HG02870 (cell line): ENCODE measurements at regions not wholly inside any gene's neighbourhood (a gene's known extent, or its start where the extent isn't known, plus 50 kb on each side); places are given as distances from the start of the nearest gene placed in this dataset.
A peak's percentile ranks its signal among the peaks of the same experiment; 100 is the strongest.

Source experiments
- ATAC-seq: cut with Tn5 transposase; IDR thresholded peaks from one replicate; pipeline ENCODE4 v1.9.1; 2021; ENCODE audit warnings: mild to moderate bottlenecking, moderate library complexity; ENCODE audit not compliant: unreplicated experiment

DNA sequence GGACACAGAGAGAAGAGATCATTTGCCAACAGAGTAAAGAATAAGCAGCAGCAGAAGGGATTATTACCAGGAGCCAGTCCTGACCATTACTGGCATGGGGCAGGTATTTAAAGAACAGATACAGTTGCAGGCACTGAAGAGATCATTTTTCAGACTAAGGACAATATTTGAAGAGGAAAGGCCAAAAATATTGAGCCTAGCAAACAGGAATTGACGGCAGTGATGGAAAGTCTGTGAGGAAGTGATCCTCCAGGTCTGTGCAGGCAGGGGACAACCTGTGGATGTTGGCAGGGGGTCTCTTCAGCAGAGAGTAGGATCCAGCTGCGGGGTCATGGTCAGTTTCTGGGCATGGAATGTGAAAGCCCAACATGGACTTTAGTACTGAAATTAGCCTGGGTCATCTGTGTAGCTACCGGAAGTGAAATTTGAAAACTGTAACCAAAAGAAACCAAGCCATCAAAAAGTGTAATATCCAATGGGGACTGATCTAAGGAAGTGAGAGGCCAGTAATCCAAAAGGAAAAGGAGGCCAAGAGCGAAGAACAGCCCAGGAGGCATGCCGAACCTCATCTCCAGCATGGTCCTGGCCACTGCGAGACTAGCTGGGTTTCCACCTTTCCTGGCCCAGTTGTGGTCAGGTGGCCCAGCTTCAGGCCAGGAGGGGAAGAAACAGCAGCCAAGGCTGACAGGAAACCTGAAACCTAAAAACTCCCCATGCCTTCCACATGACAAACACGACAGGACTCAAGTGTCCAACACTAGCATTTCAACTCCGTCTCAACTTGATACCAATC lies 115.1 kb upstream of the TNFAIP3 start:
- ATAC-seq, result no peak

- ATAC-seq, result peak; percentile 56
Observed at GRCh38 chr6:137754366-137754765, 112.7 kb upstream of the TNFAIP3 start.

DNA sequence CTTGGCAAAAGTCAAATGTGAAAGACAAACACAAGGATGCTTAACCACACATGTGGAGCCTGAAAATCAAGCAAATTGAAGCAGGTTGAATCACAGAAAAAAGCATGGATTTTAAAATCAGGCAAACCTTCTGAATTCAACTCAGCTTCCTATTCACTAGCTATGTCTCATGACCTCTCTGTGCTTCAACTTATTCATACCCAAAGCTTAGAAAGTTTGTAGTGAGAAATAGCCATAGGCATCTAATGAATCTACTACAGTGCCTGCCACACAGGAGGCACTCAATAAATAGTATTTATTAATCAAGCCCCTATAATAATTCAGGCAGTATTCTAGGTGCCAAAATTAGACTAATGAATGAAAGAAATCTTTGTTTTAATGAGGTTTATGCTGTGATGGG lies 112.2 kb upstream of the TNFAIP3 start:
- peak; percentile 18 for ATAC-seq

DNA sequence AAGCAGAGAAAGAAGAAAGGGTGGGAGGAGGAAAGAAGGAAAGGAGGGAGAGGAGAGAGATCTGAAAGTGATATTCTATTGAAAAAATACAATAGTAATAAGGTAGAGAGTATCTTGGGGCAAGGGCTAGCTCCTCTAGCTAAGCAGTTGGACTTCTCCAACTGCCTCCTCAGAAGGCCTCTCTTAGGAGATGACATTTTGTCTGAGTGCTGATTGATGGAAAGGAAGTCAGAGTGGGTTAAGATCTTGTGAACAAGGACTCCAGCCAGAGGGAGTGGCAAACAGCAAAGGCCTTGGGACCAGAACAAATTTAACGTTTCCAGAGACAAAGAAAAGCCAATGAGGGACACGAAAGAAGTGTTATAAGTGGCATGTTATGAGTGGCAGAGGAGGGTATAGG lies 111.8 kb upstream of the TNFAIP3 start:
- ATAC-seq, result no peak

DNA sequence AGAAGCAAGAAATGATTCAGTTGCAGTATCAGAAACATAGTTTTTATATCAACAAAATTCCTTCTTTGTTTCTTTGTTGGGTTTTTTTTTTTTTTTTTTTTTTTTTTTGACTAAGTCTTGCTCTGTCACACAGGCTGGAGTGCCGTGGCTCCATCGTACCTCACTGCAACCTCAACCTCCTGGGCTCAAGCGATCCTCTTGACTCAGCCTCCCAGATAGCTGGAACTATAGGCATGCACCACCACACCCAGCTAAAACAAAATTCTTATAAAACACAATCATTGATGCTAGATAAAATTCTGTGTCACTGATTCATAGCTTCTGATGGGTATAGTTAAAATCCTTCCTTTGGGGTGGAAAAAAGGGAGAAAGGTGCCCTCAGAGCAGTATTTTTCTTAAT lies 110.3 kb upstream of the TNFAIP3 start:
- no peak for ATAC-seq

DNA sequence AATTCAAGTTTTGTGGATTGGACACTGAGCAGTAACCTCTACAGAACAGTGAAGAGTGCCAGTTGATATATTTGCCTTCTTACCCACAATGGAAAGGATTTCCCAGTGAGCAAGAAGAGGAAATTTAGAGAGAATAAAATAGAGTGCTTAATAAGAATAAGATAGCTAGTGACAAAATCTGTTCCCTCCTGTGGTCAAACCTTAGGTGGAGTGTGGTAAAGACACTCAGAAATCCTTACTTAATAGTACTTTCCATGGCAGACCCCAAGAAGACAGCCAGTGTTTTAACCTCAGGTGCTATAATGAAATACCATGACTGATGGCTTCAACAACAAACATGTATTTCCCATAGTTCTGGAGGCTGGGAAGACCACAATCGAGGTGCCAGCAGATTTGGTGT lies 108.4 kb upstream of the TNFAIP3 start:
- no peak for ATAC-seq

DNA sequence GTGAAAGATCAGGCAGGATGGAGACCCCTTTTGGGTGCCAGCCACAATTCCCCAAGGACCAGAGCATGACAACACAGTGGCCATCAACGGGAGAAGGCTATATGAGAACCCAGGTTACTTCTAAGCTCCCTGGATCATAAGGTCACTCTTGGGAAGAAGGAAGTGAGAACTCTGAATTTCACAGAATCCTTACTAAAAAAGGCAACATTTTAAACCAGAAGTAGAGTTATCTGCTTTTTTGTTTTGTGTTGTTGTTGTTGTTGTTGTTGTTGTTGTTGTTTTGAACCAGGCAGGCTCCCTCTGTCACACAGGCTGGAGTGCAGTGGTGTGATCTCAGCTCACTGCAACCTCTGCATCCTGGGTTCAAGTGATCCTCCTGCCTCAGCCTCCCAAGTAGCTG lies 107.4 kb upstream of the TNFAIP3 start:
- ATAC-seq, result no peak

DNA sequence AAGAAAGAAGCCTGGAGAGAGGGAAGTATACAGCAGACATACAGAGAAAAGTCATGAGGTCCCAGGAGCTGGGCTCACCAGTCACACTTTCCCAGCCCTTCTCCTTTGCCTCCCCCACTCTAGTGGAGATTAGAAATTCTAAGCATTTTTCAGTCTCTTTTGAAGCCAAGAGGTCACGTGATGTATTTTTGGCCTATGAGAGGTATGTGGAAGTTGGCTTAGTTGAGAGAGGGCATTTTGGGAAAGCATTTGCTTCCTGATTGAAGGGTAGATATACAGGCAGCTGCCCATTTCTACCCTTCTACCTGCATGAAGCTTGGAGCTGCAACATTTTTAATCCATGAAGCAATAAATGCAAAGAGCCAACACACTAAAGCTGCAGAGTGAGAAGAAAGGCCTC lies 106.0 kb upstream of the TNFAIP3 start:
- ATAC-seq, result no peak

- no peak for ATAC-seq
Observed at GRCh38 chr6:137761487-137761886, 105.6 kb upstream of the TNFAIP3 start.

- ATAC-seq, result no peak
Observed at GRCh38 chr6:137762168-137763090, 104.6 kb upstream of the TNFAIP3 start.

DNA sequence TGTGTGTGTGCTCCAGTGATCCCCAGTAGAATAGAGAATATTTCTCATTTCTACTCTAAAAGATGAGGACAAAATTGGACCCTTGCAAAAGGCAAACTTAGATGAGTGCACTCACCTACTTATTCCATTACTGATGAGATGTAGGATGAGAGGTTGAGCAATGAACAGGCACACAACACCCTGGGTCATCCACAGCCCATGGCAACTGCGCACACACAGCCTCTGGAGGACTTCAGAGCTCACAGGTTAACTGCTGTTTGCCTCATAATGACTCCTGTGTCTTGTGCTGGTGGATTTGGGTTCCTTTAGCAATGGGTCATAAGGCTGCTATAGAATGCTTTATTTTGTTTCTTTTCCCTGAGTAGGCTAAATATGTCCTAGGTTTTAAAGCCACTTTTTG lies 103.6 kb upstream of the TNFAIP3 start:
- no peak for ATAC-seq

DNA sequence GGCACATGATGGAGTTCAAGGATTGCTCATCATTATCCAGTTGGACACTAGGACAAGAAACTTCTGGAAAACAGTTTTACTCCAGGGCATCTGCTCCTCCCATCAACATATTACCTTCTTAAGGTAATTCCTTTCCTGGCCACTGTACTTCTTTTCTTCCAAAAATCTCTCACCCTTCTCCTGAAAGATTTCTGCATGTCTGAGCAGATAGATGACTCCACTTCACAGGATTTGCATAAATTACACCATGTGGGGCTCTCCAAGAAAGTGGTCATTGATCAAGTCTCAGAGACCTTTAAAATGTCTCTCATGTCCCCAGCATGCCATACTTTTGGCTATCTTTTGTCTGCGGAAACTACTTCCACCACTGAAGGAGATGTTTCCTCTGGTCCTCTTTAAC lies 103.2 kb upstream of the TNFAIP3 start:
- no peak for ATAC-seq

DNA sequence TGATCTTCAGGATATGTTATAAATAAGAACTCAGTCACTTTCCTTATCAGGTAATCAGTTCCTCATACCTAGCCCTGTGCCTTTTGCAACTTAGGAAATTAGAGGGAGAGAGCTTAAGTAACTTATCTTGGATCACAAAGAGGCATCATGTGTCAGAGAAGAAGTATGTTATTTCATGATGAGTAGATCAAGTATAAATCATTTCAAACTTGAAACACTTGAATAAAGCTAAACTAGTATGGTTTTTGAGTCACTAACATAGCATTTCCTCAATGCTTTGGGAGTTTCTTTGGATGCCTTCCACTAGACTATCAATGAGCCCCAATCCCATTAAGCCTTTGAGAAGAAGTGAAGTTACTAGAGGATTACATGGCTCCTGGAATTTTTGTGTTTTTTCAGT lies 102.6 kb upstream of the TNFAIP3 start:
- ATAC-seq, result no peak

DNA sequence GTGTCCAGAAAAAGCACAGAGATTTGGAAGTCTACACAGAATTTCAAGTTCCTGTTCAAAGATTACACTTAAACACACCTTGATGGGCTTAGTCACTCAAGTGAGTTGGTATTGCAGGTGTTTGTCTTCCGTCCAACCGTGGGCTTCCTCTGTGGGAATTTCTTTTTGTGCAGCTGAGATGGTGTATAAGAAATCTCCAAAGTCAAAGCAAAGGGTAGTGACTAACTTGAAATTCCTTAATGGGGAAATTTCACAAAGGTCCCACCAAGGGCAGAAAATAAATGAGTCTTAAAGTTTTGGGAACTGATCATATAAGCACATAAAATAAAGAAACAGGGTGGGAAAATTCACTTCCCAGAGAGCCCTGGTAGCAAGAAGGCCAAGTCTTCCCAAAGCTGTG lies 102.0 kb upstream of the TNFAIP3 start:
- ATAC-seq, result no peak

DNA sequence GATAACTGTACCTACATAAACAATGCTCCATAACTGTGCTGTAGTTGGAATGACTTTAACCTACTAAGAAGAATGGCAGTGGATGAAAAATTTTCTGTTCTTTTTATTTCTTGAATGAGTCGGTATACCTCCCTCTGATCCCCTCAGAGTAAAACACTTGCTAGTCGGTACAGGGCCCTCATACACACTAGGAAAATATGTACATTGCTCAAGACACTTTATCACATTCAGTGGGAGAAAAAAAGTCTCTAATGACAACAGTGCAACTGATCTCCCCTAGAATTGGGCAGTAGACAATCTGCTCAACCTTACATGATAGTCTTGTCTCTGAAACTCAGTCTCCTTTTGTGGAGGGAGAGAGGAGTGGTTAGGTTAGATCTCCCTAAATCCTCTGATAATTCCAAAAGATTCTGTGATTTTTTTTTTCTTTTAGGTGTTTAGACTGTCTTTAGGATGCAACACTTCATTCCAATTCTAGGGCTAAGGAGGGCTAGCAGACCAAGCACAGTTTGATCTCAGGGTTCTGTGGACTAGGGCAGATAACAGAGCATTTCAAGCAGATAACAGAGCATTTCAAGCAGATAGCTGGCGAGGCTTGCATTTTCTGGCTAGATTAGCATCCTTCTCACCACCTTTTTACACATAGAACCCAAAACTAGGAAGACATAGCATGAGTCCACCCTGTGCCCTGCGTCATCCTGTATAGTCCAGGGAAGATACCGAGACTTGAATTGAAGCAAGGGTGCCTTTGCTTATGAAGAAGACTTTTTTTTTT lies 100.3 kb upstream of the TNFAIP3 start:
- no peak for ATAC-seq

DNA sequence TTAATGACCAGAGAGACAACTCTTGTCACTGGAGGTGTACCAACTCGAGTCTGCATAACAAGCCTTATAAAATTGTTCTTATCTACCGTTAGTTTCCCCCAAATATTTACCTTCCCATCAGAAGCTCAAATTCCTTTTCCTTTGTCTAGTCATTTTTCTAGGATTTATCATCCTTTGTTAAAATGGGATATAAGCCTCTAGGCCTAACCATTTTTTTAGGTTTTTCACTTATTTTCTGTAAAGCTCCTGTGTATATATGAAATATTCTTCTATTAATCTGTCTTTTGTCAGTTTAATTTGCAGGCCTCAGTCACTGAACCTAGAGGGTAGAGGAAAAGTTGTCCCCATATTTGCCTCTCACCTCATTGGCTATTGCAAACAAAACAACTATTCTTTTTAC lies 99.6 kb upstream of the TNFAIP3 start:
- no peak for ATAC-seq

DNA sequence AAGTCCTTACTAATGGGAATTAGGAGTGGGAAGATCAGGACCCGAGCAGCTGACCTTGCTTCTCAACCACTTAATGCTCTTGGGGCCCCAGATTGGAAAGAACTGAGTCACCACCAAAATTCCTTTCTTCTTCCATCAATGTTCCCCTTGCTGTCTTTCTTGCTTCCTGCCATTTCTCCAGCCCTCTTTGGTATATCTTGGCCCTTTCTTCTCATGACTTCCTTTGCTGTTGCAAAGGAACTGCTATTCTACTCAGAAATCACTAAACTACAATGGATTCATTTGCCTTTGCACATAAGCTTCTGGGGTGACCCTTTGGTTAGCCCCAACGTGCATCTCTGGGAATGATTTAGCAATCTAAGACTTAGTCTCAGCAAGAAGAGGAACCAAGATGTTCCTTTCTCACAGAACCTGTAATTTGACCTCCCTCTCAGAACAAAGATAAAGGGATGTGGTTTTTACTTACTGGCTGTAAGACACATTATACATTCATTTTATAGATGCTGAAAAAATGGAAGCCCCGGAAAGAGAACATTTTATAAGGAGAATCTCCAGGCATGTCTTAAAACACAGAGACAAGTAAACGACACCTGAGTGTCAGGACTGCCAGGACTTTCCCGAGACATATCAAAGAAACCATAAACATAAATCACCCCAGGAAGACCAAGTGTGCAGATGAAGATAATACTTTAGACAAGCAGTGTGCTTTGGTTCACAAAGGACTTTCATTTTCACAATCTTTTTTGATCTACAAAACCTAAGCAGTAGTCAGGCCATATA lies 99.0 kb upstream of the TNFAIP3 start:
- ATAC-seq, result peak; percentile 80

- ATAC-seq, result no peak
Observed at GRCh38 chr6:137768935-137769334, 98.1 kb upstream of the TNFAIP3 start.

GRCh38 chr6:137769797-137770362 lies 97.2 kb upstream of the TNFAIP3 start:
- ATAC-seq, result no peak

GRCh38 chr6:137772541-137773250 lies 94.4 kb upstream of the TNFAIP3 start:
- no peak for ATAC-seq
